Cardiac septum (tissue), 1 donor: ENCODE measurements at regions not wholly inside any gene's neighbourhood (a gene's known extent, or its start where the extent isn't known, plus 50 kb on each side); places are given as distances from the start of the nearest gene placed in this dataset.
"Not testable (repeated sequence)": the region's sequence is repeated elsewhere in the genome, so short reads cannot be mapped to it uniquely, and the experiment has no call there.

Source experiments
- DNase-seq: peaks from one replicate; pipeline ENCODE4 v3.0.0-alpha.2; 2020; ENCODE audit warnings: low spot score
- intact Hi-C: fragments of 100-400 bp; cut with DNase I; formaldehyde crosslinking; loops from one replicate; pipeline ENCODE4 v1.14.0; 2022
- donor health status: DM: no; HTN: no; CAD: no.

DNA sequence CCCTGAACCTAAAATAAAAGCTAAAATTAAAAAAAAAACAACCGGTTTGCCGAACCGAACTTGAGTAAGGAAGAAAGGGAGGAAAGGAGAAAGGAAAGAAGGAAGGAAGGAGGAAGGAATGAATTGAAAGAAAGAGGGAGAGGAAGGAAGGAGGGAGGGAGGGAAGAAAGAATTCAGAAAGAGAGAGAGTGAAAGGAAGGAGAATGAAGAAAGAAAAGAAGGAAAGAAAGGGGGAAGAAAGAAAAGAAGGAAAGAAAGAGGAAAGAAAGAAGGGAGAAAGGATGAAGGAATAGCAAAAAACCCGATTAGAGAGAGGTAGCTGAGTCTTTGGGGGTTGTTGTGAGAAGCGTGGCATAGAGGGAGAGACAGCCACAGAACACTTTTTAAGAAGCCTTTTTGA lies 121.4 kb downstream of the FGF18 start:
- no peak for DNase-seq
- intact Hi-C loops = no loop called here

GRCh38 chr5:171541341-171541776 lies 121.9 kb downstream of the FGF18 start:
- intact Hi-C loops = no loop called here
- DNase-seq = no peak

DNA sequence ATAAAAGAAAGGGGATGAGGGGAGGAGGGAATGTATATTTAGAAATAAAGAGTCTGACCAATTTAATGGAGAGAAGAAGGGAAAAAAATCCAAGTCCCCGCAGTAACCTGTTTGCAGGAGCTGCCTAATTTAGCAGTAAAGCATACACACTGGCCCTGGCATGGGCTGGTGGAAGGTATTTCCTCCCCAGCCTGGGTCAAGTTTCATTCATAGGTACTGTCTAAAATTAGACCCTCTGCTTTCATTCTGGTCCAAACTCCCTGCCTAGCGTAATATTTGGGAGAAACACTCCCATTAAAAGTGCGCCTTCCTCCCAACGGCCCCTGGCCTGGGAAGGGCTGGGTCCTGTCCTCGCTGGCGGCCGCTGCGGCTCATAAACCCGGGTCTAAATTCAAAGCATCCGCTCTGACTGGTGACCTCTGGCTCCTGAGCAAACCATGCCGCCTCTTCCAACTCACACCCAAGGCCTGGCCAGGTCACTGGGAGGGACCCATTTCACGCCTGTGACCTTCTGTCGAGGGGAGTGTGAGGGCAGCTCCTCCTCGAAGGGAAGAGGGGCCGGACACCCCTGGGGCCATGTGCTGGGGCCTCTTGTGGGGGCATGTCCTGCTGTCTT lies 123.2 kb downstream of the FGF18 start:
- intact Hi-C loops = no loop called here
- DNase-seq = no peak

GRCh38 chr5:171543148-171543815 lies 123.8 kb downstream of the FGF18 start:
- intact Hi-C loops = no loop called here
- no peak for DNase-seq

DNA sequence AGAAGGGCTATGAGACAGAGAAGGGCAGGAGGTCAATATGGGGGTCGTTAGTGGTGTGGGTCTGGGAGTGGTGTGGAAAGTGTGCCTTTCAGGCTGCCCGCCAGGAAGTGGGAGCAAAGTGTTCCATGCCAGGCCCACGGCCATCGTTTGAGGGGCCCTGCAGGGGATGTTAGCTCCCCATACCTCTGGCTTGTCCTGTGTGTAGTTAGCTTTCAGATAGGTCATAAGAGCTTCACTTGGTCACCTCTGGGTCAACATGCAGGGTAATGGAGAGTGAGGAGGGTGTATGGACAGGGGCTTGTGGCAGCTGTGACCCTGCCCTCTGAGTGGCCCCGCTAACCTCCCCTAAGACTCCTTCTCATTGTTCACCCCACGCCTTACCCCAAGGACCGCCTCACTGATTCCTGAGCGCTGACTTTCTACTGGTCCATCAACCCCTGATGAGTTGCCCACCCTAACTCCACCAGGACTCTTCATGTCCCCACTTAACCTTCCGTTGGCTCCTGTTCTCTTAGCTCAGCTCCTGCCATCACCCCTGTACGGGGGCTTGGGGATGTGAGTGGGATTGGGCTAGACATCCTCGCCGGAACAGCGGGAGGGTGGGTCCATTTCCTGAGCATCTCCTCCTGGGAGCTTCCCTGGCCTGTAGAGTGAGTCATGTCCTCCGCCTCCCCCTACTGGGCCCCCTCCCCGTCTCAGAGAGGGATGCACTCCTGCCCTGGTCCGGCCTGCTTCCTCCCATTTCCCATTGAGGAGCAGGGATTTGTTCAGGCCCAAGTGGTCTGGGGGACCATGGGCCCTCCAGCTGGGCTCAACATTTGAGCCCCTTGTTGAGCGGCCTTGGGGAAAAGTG lies 125.7 kb downstream of the FGF18 start:
- DNase-seq = no peak
- intact Hi-C loops = no loop called here

- no peak for DNase-seq
- intact Hi-C loops = no loop called here
Measured at GRCh38 chr5:171549274-171549673, 129.8 kb downstream of the FGF18 start.

DNA sequence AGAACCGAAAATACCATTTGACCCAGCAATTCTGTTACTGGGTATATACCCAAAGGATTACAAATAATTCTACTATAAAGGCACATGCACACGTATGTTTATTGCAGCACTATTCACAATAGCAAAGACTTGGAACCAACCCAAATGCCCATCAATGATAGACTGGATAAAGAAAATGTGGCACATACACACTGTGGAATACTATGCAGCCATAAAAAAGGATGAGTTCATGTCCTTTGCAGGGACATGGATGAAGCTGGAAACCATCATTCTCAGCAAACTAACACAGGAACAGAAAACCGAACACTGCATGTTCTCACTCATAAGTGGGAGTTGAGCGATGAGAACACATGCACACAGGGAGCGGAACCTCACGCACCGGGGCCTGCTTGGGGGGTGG lies 134.4 kb downstream of the FGF18 start:
- DNase-seq, intact Hi-C loops: not testable (repeated sequence)

GRCh38 chr5:171555160-171555559 lies 135.7 kb downstream of the FGF18 start:
- DNase-seq = no peak
- intact Hi-C loops = no loop called here

DNA sequence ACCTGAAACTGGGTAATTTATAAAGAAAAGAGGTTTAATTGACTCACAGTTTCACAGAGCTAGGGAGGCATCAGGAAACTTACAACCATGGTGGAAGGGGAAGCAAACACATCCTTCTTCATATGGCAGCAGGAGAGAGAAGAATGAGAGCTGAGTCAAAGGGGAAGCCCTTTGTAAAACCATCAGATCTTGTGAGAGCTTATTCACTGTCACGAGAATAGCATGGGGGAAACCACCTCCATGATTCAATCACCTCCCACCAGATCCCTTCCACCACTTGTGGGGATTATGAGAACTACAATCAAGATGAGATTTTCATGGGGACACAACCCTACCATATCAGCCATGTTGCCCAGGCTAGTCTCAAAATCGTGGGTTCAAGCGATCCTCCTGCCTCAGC lies 143.4 kb downstream of the FGF18 start:
- no peak for DNase-seq
- intact Hi-C loops = no loop called here

GRCh38 chr5:171568389-171568788 lies 148.9 kb downstream of the FGF18 start:
- DNase-seq = no peak
- intact Hi-C loops = no loop called here

DNA sequence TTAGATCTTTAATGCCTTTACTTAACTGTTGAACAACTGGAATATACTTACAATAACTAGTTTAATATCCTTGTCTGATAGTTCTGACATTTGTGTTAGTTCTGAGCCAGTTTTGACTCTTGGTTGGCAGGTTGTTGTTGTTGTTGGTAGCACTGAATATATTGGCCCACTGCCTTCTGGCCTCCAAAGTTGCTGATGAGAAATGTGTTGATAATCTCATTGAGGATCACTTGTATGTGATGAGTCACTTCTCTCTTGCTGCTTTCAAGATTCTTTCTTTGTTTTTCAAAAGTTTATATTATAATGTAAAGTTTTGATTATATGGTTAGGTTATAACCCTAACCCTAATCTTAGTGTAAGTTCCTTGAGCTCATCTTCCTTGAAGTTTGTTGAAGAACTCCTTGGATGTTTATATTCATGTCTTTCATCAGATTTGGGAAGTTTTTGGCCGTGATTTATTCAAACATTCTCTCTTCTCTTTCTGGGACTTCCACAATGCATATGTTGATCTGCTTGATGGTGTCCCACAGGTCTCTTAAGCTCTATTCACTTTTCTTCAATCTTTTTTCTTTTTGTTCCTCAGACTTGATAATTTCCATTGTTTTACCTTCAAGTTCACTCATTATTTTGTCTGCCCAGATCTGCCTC lies 149.7 kb downstream of the FGF18 start:
- intact Hi-C loops = no loop called here
- DNase-seq = no peak

DNA sequence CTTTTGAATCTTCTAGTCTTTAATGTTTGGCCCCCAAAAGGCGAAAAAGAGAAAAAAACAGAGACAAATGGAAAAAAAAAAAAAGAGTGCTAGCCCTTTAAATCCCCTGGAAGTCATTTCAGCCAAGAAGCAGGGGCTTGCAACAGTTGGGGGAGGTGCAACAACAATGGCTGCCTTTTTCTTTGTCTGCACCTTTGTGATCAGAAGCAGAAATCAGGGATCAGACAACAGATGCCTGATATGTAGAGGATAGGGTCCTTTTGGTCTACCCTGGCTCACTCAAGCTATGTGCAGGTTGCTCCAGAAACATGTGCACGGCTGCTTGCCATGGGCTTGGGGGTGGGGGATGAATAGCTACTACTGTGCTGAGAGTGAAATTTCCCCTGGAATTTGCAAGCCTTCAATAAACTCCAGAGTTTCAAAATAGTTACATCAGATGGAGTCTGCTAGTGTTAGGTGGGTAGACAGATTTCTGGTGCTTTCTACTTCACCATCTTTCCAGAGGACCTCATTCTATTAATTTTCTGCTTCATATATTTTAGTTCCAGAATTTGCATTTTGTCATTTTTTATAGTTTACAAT lies 150.9 kb downstream of the FGF18 start:
- intact Hi-C loops = loop anchor here (5.0 kb wide), 1 partner anchor 73 kb away; no protein-coding TSS in a partner anchor
- no peak for DNase-seq

DNA sequence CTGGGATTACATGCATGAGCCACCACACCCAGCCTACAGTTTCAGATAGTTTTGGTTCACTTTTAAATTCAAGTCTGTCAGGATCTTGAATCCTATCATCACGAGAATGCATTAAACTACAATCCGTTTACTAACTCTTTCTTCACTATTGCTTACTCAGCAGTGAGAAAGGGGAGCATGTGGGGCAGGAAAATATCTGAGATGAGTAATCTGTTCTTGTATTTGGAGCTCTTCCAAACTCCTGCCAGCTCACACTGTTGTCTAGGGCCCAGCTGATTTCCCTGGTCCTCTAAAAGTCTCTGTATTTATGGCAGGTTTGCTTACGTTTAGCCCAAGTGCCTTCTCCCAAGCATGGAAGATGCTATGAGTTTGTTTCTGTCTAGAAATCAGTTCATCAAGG lies 152.2 kb downstream of the FGF18 start:
- intact Hi-C loops = loop anchor here (2.0 to 5.0 kb wide), 2 partner anchors 23 to 74 kb away; no protein-coding TSS in a partner anchor
- no peak for DNase-seq

GRCh38 chr5:171573021-171573420 lies 153.6 kb downstream of the FGF18 start:
- DNase-seq = no peak
- intact Hi-C loops = loop anchor here (2.0 to 5.0 kb wide), 2 partner anchors 22 to 76 kb away; no protein-coding TSS in a partner anchor

DNA sequence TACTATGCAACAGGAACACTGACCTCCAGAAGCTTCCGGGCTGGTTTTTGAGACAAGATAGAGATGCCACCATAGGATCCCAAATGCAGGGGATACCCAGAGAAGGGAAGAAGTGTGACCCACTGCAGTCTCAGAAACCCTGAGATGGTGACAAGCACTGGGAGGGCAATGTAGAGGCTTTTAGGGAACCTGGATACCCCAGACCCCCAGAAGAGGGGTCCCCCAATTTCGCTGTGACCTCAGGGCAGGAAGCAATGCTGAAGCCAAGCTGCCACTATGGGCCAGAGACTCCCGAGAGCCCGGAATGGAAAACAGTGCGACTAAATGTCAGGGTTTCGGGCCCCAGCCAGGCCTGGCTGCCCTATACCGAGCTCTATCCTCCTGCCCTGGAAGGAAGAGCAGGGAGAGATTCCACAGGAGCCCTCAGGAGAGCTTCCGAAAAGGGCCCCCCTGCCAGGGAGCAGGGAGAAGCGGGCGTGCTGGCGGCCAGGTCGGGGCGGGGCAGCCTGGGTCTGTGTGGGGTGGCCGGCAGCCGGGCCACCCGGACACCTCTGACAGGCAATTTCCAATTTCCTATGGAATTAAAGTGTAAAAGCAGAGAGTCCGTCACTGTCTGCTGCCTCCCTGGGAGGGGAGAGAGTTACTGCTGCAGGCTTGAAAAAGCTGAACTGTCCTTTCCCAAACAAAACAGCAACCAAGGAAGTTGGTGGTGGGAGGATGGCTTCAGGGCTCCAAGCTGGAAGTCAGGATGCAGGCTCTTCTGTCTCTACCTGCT lies 154.2 kb downstream of the FGF18 start:
- no peak for DNase-seq
- intact Hi-C loops = loop anchor here (2.0 to 5.0 kb wide), 2 partner anchors 21 to 76 kb away; no protein-coding TSS in a partner anchor

DNA sequence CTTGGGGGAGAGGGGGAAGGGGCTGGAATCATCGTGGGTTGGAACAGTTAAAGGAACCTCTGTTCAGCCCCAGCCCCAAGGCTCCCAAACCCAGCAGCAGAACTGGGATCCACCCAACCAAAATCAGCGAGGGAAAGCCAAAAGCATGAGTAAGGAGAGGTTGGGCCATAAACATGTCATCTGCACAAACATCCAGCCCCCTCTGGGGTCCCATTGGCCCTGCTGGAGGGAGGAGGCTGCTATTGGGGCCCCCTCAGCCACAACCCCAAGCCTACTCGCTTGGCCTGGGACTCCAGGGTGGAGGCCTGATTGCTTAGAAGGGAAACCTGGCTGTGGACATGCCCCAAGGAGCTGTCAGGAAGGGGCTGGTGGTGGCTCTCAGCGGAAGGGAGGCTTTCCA lies 154.9 kb downstream of the FGF18 start:
- DNase-seq = no peak
- intact Hi-C loops = loop anchor here (5.0 kb wide), 1 partner anchor 77 kb away; no protein-coding TSS in a partner anchor

- no peak for DNase-seq
- intact Hi-C loops = no loop called here
Measured at GRCh38 chr5:171575386-171575785, 155.9 kb downstream of the FGF18 start.

DNA sequence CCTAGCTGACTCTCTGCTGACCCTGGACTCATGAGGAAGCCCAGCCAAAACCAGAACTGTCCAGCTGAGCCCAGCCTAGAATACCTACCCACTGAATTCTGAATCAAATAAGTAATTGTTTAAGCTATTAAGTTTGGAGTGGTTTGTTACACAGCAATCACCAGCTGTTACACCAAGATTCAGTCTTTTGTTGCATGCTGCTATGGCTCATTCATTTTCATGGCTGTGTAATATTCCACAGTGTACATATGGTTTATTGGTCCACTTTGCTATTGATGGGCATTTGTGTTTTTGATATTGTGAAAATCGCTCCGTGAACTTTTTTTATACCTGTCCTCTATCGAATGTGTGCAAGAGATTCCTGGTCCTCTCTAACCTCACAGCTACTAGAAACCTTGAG lies 156.4 kb downstream of the FGF18 start:
- intact Hi-C loops = no loop called here
- DNase-seq = no peak
